Naive thymus-derived CD4-positive, alpha-beta T cell (primary cell): ENCODE measurements at regions not wholly inside any gene's neighbourhood (a gene's known extent, or its start where the extent isn't known, plus 50 kb on each side); places are given as distances from the start of the nearest gene placed in this dataset.

Experiments used
- ATAC-seq: fragments of 150-1000 bp; cut with Tn5 transposase; 2 replicates; pipeline ENCODE4 v1.10.0; 2021; ENCODE audit warnings: mild to moderate bottlenecking, moderate library complexity
- CTCF ChIA-PET: fragments of 350-600 bp; sonication (Branson Sonifier 250); formaldehyde crosslinking; loops from one replicate; lab custom pipeline; 2021; ENCODE audit warnings: antibody characterized with exemption; lab: Charles Lee
- POLR2A ChIA-PET: fragments of 350-600 bp; sonication (Branson Sonifier 250); formaldehyde crosslinking; loops from one replicate; lab custom pipeline; 2021; ENCODE audit warnings: antibody characterized with exemption, inconsistent platforms; lab: Charles Lee
- DNase-seq, 9 donors: peaks; one replicate each; pipeline versions ENCODE4 v3.0.0 to v3.0.0-alpha.2; 2020 to 2022; ENCODE audit warnings: mixed read lengths in 1 of 9
- H3K27ac ChIP-seq: one replicate; pipeline ENCODE4 v1.7.0; 2013; ENCODE audit warnings: mild to moderate bottlenecking, low read depth, low read length, moderate library complexity
- H3K27me3 ChIP-seq, 2 donors: one replicate each; pipeline ENCODE4 v1.7.0; 2013; ENCODE audit warnings: low read length in 2 of 2, mild to moderate bottlenecking in 2 of 2, moderate library complexity in 2 of 2; ENCODE audit not compliant: control insufficient read depth in 2 of 2, insufficient read depth in 2 of 2
- H3K36me3 ChIP-seq, 3 experiments: 1 replicate in 2 of 3; 2 replicates in 1 of 3; pipeline ENCODE4 v1.7.0; 2013; ENCODE audit warnings: low read length in 3 of 3, mild to moderate bottlenecking in 3 of 3, moderate library complexity in 1 of 3; ENCODE audit not compliant: insufficient read depth in 3 of 3, control insufficient read depth in 2 of 3
- H3K4me1 ChIP-seq, 2 donors: one replicate each; pipeline ENCODE4 v1.7.0; 2013; ENCODE audit warnings: low read length in 2 of 2, mild to moderate bottlenecking in 2 of 2, moderate library complexity in 1 of 2; ENCODE audit not compliant: control insufficient read depth in 2 of 2, insufficient read depth in 2 of 2
- H3K4me3 ChIP-seq: 2 replicates; pipeline ENCODE4 v1.7.0; 2013; ENCODE audit warnings: mild to moderate bottlenecking, low read length
- H3K9me3 ChIP-seq, 3 experiments: 1 replicate in 2 of 3; 2 replicates in 1 of 3; pipeline ENCODE4 v1.7.0; 2013; ENCODE audit warnings: low read length in 3 of 3; ENCODE audit not compliant: control insufficient read depth in 2 of 3
- H3K27ac Mint-ChIP-seq, 9 donors: one replicate each; pipeline ENCODE4 v1.8.0; 2020 to 2022; ENCODE audit warnings: mixed read lengths in 9 of 9, mild to moderate bottlenecking in 8 of 9, moderate library complexity in 5 of 9, inconsistent platforms in 2 of 9
- H3K27me3 Mint-ChIP-seq, 5 donors: one replicate each; pipeline ENCODE4 v1.8.0; 2021 to 2022; ENCODE audit warnings: mixed read lengths in 5 of 5, mild to moderate bottlenecking in 1 of 5
- H3K36me3 Mint-ChIP-seq, 5 donors: one replicate each; pipeline ENCODE4 v1.8.0; 2020 to 2022; ENCODE audit warnings: mixed read lengths in 5 of 5, mild to moderate bottlenecking in 3 of 5, inconsistent platforms in 1 of 5
- H3K4me1 Mint-ChIP-seq, 7 donors: one replicate each; pipeline ENCODE4 v1.8.0; 2020 to 2022; ENCODE audit warnings: mixed read lengths in 7 of 7, mild to moderate bottlenecking in 3 of 7, inconsistent platforms in 1 of 7
- H3K4me3 Mint-ChIP-seq, 10 donors: one replicate each; pipeline ENCODE4 v1.8.0; 2020 to 2022; ENCODE audit warnings: mild to moderate bottlenecking in 10 of 10, mixed read lengths in 10 of 10, moderate library complexity in 6 of 10, inconsistent platforms in 2 of 10
- H3K9me3 Mint-ChIP-seq, 11 donors: one replicate each; pipeline ENCODE4 v1.8.0; 2020 to 2022; ENCODE audit warnings: mixed read lengths in 11 of 11, mild to moderate bottlenecking in 4 of 11, inconsistent platforms in 1 of 11, moderate library complexity in 1 of 11
- intact Hi-C, 2 donors: fragments of 100-400 bp; cut with micrococcal nuclease; formaldehyde crosslinking; loops; one replicate each; pipeline ENCODE4 v1.15.1; 2023

GRCh38 chr12:69150796-69151127, 88.6 kb upstream of the CPSF6 start:
- Mint-ChIP-seq H3K27ac (no peak overlapping the region), H3K9me3 (no peaks in the 10 kb centered on the region), H3K4me3 (no peak overlapping the region), H3K36me3 (no peaks in the 10 kb centered on the region), H3K4me1 (peaks cover 3 to 17% (median 14%) of the 10 kb centered on the region in 7 donors), H3K27me3 (peaks cover 0 to 3% (median 0%) of the 10 kb centered on the region in 5 donors)
- no peak overlapping the region for H3K4me3 ChIP-seq
- intact Hi-C loops: loop anchor here (5.0 to 10.0 kb wide), 2 partner anchors 437 to 1886 kb away; partner anchors contain the start of genes CAND1 (in 1 of the 2) and CCT2 (in 1 of the 2)
- H3K27me3 ChIP-seq: no peaks in the 10 kb centered on the region
- no peak overlapping the region for H3K27ac ChIP-seq
- H3K9me3 ChIP-seq: no peaks in the 10 kb centered on the region
- ChIA-PET POLR2A (no interaction called here), CTCF (no interaction called here)
- H3K4me1 ChIP-seq: no peaks in the 10 kb centered on the region
- no peaks in the 10 kb centered on the region for H3K36me3 ChIP-seq
- ATAC-seq: no peak
- DNase-seq: no peak

- H3K27ac Mint-ChIP-seq: no peak overlapping the region
- no peaks in the 10 kb centered on the region for H3K27me3 ChIP-seq
- intact Hi-C loops: loop anchor here (5.0 to 10.0 kb wide), 2 partner anchors 436 to 1887 kb away; partner anchors contain the start of genes CAND1 (in 1 of the 2) and CCT2 (in 1 of the 2)
- no peaks in the 10 kb centered on the region for H3K9me3 Mint-ChIP-seq
- H3K27me3 Mint-ChIP-seq: peaks cover 0 to 3% (median 0%) of the 10 kb centered on the region in 5 donors
- no peak overlapping the region for H3K4me3 Mint-ChIP-seq
- ATAC-seq (no peak), DNase-seq (no peak)
- ChIA-PET POLR2A (no interaction called here), CTCF (interaction anchor here (0.7 kb wide), 1 partner anchor 9 kb away, joined by 3 read pairs; no protein-coding TSS in a partner anchor)
- no peaks in the 10 kb centered on the region for H3K4me1 ChIP-seq
- no peaks in the 10 kb centered on the region for H3K9me3 ChIP-seq
- H3K36me3 Mint-ChIP-seq: no peaks in the 10 kb centered on the region
- H3K4me3 ChIP-seq: no peak overlapping the region
- no peaks in the 10 kb centered on the region for H3K36me3 ChIP-seq
- H3K27ac ChIP-seq: no peak overlapping the region
- peaks cover 3 to 17% (median 14%) of the 10 kb centered on the region in 7 donors for H3K4me1 Mint-ChIP-seq
These were observed 88.1 kb upstream of the CPSF6 start for GRCh38 chr12:69151254-69151764.

GRCh38 chr12:69154585-69155363, 84.6 kb upstream of the CPSF6 start:
- no peaks in the 10 kb centered on the region for H3K27me3 ChIP-seq
- ChIA-PET POLR2A (interaction anchor here (0.7 to 3.3 kb wide), 2 partner anchors 88 to 97 kb away, joined by 3 to 15 read pairs; no protein-coding TSS in a partner anchor), CTCF (interaction anchor here (0.7 to 5.0 kb wide), 7 partner anchors 25 to 484 kb away, joined by 3 to 71 read pairs (median 4); no protein-coding TSS in a partner anchor)
- H3K4me3 ChIP-seq: no peak overlapping the region
- Mint-ChIP-seq H3K4me1 (peaks cover 3 to 28% (median 24%) of the 10 kb centered on the region in 7 donors), H3K27ac (peak overlapping the region in 7 of 9 donors; percentile 2 to 47 (median 25)), H3K9me3 (no peaks in the 10 kb centered on the region), H3K36me3 (no peaks in the 10 kb centered on the region), H3K27me3 (no peaks in the 10 kb centered on the region), H3K4me3 (peak overlapping the region in 3 of 10 donors; percentile 1 to 50 (median 7))
- DNase-seq: peak; percentile 49 to 79 (median 72)
- peaks cover 0 to 6% of the 10 kb centered on the region in 2 donors for H3K4me1 ChIP-seq
- H3K27ac ChIP-seq: no peak overlapping the region
- no peaks in the 10 kb centered on the region for H3K36me3 ChIP-seq
- H3K9me3 ChIP-seq: no peaks in the 10 kb centered on the region
- peak; percentile 74 for ATAC-seq
- intact Hi-C loops: loop anchor here (1.0 to 10.0 kb wide), 13 partner anchors 100 to 1890 kb away; partner anchors contain the start of genes FRS2 (in 2 of the 2), CAND1 (in 1 of the 2), CCT2 (in 1 of the 2) and CPM (in 1 of the 2)

- H3K36me3 Mint-ChIP-seq: no peaks in the 10 kb centered on the region
- H3K27me3 ChIP-seq: no peaks in the 10 kb centered on the region
- H3K4me3 ChIP-seq: peak overlapping the region; percentile 45
- peaks cover 8 to 34% (median 31%) of the 10 kb centered on the region in 7 donors for H3K4me1 Mint-ChIP-seq
- no peak overlapping the region for H3K27ac ChIP-seq
- peak overlapping the region in 2 of 9 donors; percentile 6 to 65 for H3K27ac Mint-ChIP-seq
- no peaks in the 10 kb centered on the region for H3K36me3 ChIP-seq
- peak; percentile 97 for ATAC-seq
- peaks cover 0 to 6% of the 10 kb centered on the region in 2 donors for H3K4me1 ChIP-seq
- CTCF ChIA-PET: interaction anchor here (0.7 to 5.0 kb wide), 16 partner anchors 52 to 427 kb away, joined by 3 to 71 read pairs (median 4); partner anchors contain the start of gene CPSF6
- peak overlapping the region in 8 of 10 donors; percentile 47 to 75 (median 67) for H3K4me3 Mint-ChIP-seq
- peak; percentile 71 to 93 (median 83) for DNase-seq
- no peaks in the 10 kb centered on the region for H3K9me3 ChIP-seq
- H3K9me3 Mint-ChIP-seq: no peaks in the 10 kb centered on the region
- H3K27me3 Mint-ChIP-seq: no peaks in the 10 kb centered on the region
- intact Hi-C loops: loop anchor here (1.0 to 10.0 kb wide), 8 partner anchors 82 to 1892 kb away; partner anchors contain the start of genes CPSF6 (in 2 of the 2), CAND1 (in 1 of the 2), CCT2 (in 1 of the 2) and CPM (in 1 of the 2)
- POLR2A ChIA-PET: interaction anchor here (0.5 to 3.3 kb wide), 4 partner anchors 83 to 928 kb away, joined by 4 to 15 read pairs (median 6); partner anchors contain the start of gene CPSF6
These were observed 82.2 kb upstream of the CPSF6 start for GRCh38 chr12:69157023-69157655.

GRCh38 chr12:69161829-69162228, 77.5 kb upstream of the CPSF6 start:
- H3K27me3 Mint-ChIP-seq: no peaks in the 10 kb centered on the region
- Histone ChIP-seq H3K9me3 (no peaks in the 10 kb centered on the region), H3K4me3 (no peak overlapping the region), H3K36me3 (no peaks in the 10 kb centered on the region), H3K27me3 (no peaks in the 10 kb centered on the region), H3K27ac (no peak overlapping the region), H3K4me1 (peaks cover 0 to 2% of the 10 kb centered on the region in 2 donors)
- intact Hi-C loops: no loop called here
- no peaks in the 10 kb centered on the region for H3K36me3 Mint-ChIP-seq
- CTCF ChIA-PET: interaction anchor here (0.5 kb wide), 1 partner anchor 80 kb away, joined by 3 read pairs; no protein-coding TSS in a partner anchor
- no peak overlapping the region for H3K4me3 Mint-ChIP-seq
- peak in 8 of 9 donors; percentile 11 to 61 (median 38) for DNase-seq
- ATAC-seq: peak; percentile 63
- peaks cover 5 to 16% (median 14%) of the 10 kb centered on the region in 7 donors for H3K4me1 Mint-ChIP-seq
- peaks cover 0 to under 1% (median 0%) of the 10 kb centered on the region in 11 donors for H3K9me3 Mint-ChIP-seq
- H3K27ac Mint-ChIP-seq: peak overlapping the region in 5 of 9 donors; percentile 41 to 67 (median 49)
- POLR2A ChIA-PET: interaction anchor here (0.6 kb wide), 1 partner anchor 403 kb away, joined by 3 read pairs; no protein-coding TSS in a partner anchor
